ENCODE measurements at regions not wholly inside any gene's neighbourhood (a gene's known extent, or its start where the extent isn't known, plus 50 kb on each side); places are given as distances from the start of the nearest gene placed in this dataset.
"Not testable (repeated sequence)": the region's sequence is repeated elsewhere in the genome, so short reads cannot be mapped to it uniquely, and the experiment has no call there.

- WGBS, 2 donors = 69% methylated on average over 12 to 14 of the region's 14 CpGs
Observed at GRCh38 chr20:29349836-29350235, 1907.6 kb upstream of the DEFB115 start.

GRCh38 chr20:29375937-29376336, 1881.5 kb upstream of the DEFB115 start:
- H3K4me3 ChIP-seq; H3K9me3 ChIP-seq; intact Hi-C loops (cut with DNase I); DNase-seq; ATAC-seq; H3K4me1 ChIP-seq; H3K36me3 ChIP-seq (replicated peaks in 1 of 2; ENCODE audit: insufficient read depth in 1 of 2, low read depth in 2 of 2); H3K27me3 ChIP-seq; H3K27ac ChIP-seq: not testable (repeated sequence)
- 30 to 31% methylated on average over 2 of the region's 2 CpGs for WGBS, 2 donors

More at GRCh38 chr20:29349836-29350235, 1907.6 kb upstream of the DEFB115 start:
- DNase-seq (no peak), ATAC-seq (no peak)
- Histone ChIP-seq H3K27me3 (no peaks in the 10 kb centered on the region), H3K4me3 (no peak overlapping the region), H3K9me3 (no peaks in the 10 kb centered on the region), H3K27ac (no peak overlapping the region), H3K4me1 (no peaks in the 10 kb centered on the region), H3K36me3 (replicated peaks in 1 of 2; ENCODE audit: insufficient read depth in 1 of 2, low read depth in 2 of 2) (no peaks in the 10 kb centered on the region)
- intact Hi-C loops (cut with DNase I) = no loop called here
- no peak for TF ChIP-seq CTCF (IDR thresholded peaks at IDR 0.05)
- no peak for TF ChIP-seq POLR2A (IDR thresholded peaks at IDR 0.05)

GRCh38 chr20:29392853-29393252, 1864.6 kb upstream of the DEFB115 start:
- ATAC-seq; H3K4me1 ChIP-seq; H3K36me3 ChIP-seq (replicated peaks in 1 of 2; ENCODE audit: insufficient read depth in 1 of 2, low read depth in 2 of 2); intact Hi-C loops (cut with DNase I); H3K27me3 ChIP-seq; H3K27ac ChIP-seq; DNase-seq; H3K4me3 ChIP-seq; H3K9me3 ChIP-seq: not testable (repeated sequence)
- WGBS, 2 donors = 38 to 44% methylated on average over 9 of the region's 9 CpGs

GRCh38 chr20:29408034-29408695, 1849.3 kb upstream of the DEFB115 start:
- Histone ChIP-seq H3K4me1 (no peaks in the 10 kb centered on the region), H3K27me3 (no peaks in the 10 kb centered on the region), H3K36me3 (replicated peaks in 1 of 2; ENCODE audit: insufficient read depth in 1 of 2, low read depth in 2 of 2) (no peaks in the 10 kb centered on the region), H3K4me3 (no peak overlapping the region), H3K9me3 (no peaks in the 10 kb centered on the region), H3K27ac (no peak overlapping the region)
- no peak for ATAC-seq
- TF ChIP-seq CTCF (IDR thresholded peaks at IDR 0.05) = no peak
- no peak for TF ChIP-seq POLR2A (IDR thresholded peaks at IDR 0.05)
- intact Hi-C loops (cut with DNase I) = no loop called here
- WGBS, 2 donors = 19 to 43% methylated on average over 40 of the region's 40 CpGs
- no peak for DNase-seq

- ATAC-seq; H3K4me1 ChIP-seq; H3K36me3 ChIP-seq (replicated peaks in 1 of 2; ENCODE audit: insufficient read depth in 1 of 2, low read depth in 2 of 2); DNase-seq; H3K4me3 ChIP-seq; intact Hi-C loops (cut with DNase I); H3K9me3 ChIP-seq; H3K27ac ChIP-seq; H3K27me3 ChIP-seq: not testable (repeated sequence)
- 25 to 41% methylated on average over 17 of the region's 17 CpGs for WGBS, 2 donors
Observed at GRCh38 chr20:29408707-29409106, 1848.8 kb upstream of the DEFB115 start.

- H3K9me3 ChIP-seq; DNase-seq; H3K27ac ChIP-seq; intact Hi-C loops (cut with DNase I); H3K4me3 ChIP-seq; H3K36me3 ChIP-seq (replicated peaks in 1 of 2; ENCODE audit: insufficient read depth in 1 of 2, low read depth in 2 of 2); ATAC-seq; H3K4me1 ChIP-seq; H3K27me3 ChIP-seq: not testable (repeated sequence)
- WGBS, 2 donors = 30 to 40% methylated on average over 26 of the region's 26 CpGs
Observed at GRCh38 chr20:29409160-29409689, 1848.2 kb upstream of the DEFB115 start.
